Gastrocnemius medialis (tissue), 4 donors: ENCODE measurements at regions not wholly inside any gene's neighbourhood (a gene's known extent, or its start where the extent isn't known, plus 50 kb on each side); places are given as distances from the start of the nearest gene placed in this dataset.
"Not testable (repeated sequence)": the region's sequence is repeated elsewhere in the genome, so short reads cannot be mapped to it uniquely, and the experiment has no call there.

Experiments used
- ATAC-seq, 2 donors: fragments of 150-250 bp; one replicate each; pipeline ENCODE4 v1.9.1; 2016
- DNase-seq, 2 donors: peaks; one replicate each; pipeline ENCODE4 v3.0.0-alpha.2; 2019
- H3K27ac ChIP-seq, 4 donors: fragments of 200-600 bp; sonication (generic); 1 replicate in 1 of 4; 2 replicates in 3 of 4; pipeline ENCODE4 v1.5.1; 2016 to 2018; ENCODE audit warnings: mild to moderate bottlenecking in 2 of 4, moderate library complexity in 1 of 4
- H3K27me3 ChIP-seq, 3 donors: fragments of 200-600 bp; sonication (generic) in 2 of 3; 1 replicate in 1 of 3; 2 replicates in 2 of 3; pipeline versions ENCODE4 v1.5.1 to v1.6.0; 2016 to 2019; ENCODE audit warnings: mild to moderate bottlenecking in 1 of 3, moderate library complexity in 1 of 3
- H3K36me3 ChIP-seq, 2 donors: fragments of 200-600 bp; sonication (generic) in 1 of 2; one replicate each; pipeline ENCODE4 v1.5.1; 2017 to 2018
- H3K4me1 ChIP-seq, 2 donors: fragments of 200-600 bp; sonication (generic) in 1 of 2; one replicate each; pipeline ENCODE4 v1.5.1; 2016 to 2017; ENCODE audit warnings: mild to moderate bottlenecking in 2 of 2
- H3K4me3 ChIP-seq, 4 donors: fragments of 200-600 bp; sonication (generic) in 3 of 4; 1 replicate in 1 of 4; 2 replicates in 3 of 4; pipeline ENCODE4 v1.5.1; 2016 to 2019; ENCODE audit warnings: mild to moderate bottlenecking in 2 of 4
- H3K9me3 ChIP-seq, 3 donors: fragments of 200-600 bp; sonication (generic) in 2 of 3; 1 replicate in 1 of 3; 2 replicates in 2 of 3; pipeline ENCODE4 v1.5.1; 2016 to 2019
- CTCF ChIP-seq, 5 experiments: fragments of 450-650 bp in 3 of 5; fragments of 200-600 bp in 2 of 5; sonication (generic) in 2 of 5; IDR thresholded peaks in 4 of 5; conservative IDR thresholded peaks in 1 of 5; 1 replicate in 4 of 5; 2 replicates in 1 of 5; pipeline ENCODE4 v1.5.1; 2016 to 2019; ENCODE audit warnings: antibody characterized with exemption in 5 of 5, mild to moderate bottlenecking in 3 of 5, moderate library complexity in 3 of 5
- POLR2A ChIP-seq, 2 donors: fragments of 450-650 bp; IDR thresholded peaks; one replicate each; pipeline ENCODE4 v1.6.1; 2017; ENCODE audit warnings: antibody characterized with exemption in 2 of 2, mild to moderate bottlenecking in 2 of 2, moderate library complexity in 2 of 2
- in situ Hi-C, 4 donors: fragments of 200-750 bp; cut with MboI; loops; one replicate each; pipeline versions ENCODE4 v1.15.0 to v1.8.0; 2017; ENCODE audit warnings: low sequenced_read_pairs in 4 of 4
- intact Hi-C: fragments of 100-400 bp; cut with DNase I; formaldehyde crosslinking; loops from one replicate; pipeline ENCODE4 v1.15.1; 2023; ENCODE audit warnings: low total_unique reads

- H3K4me1 ChIP-seq: peaks cover 0 to 10% of the 10 kb centered on the region in 2 donors
- no peak overlapping the region for H3K27ac ChIP-seq
- no peak overlapping the region for H3K4me3 ChIP-seq
- no peak for ATAC-seq
- TF ChIP-seq CTCF (IDR thresholded peaks at IDR 0.05 in 4 of 5, conservative IDR thresholded peaks at IDR 0.05 in 1 of 5) (no peak), POLR2A (IDR thresholded peaks at IDR 0.05) (no peak)
- intact Hi-C loops: no loop called here
- no peak for DNase-seq
- no peaks in the 10 kb centered on the region for H3K27me3 ChIP-seq
- H3K36me3 ChIP-seq: no peaks in the 10 kb centered on the region
- in situ Hi-C loops: loop anchor here in 1 of 4 donors (25.0 kb wide), 1 partner anchor 382 kb away; no protein-coding TSS in a partner anchor
- H3K9me3 ChIP-seq: no peaks in the 10 kb centered on the region
Measured at GRCh38 chr5:112555691-112556090, 136.6 kb upstream of the EPB41L4A start.

- H3K4me1 ChIP-seq, H3K9me3 ChIP-seq, H3K27ac ChIP-seq, ATAC-seq, H3K36me3 ChIP-seq, DNase-seq, H3K27me3 ChIP-seq, intact Hi-C loops, H3K4me3 ChIP-seq: not testable (repeated sequence)
- in situ Hi-C loops: loop anchor here in 1 of 4 donors (25.0 kb wide), 1 partner anchor 378 kb away; no protein-coding TSS in a partner anchor
Measured at GRCh38 chr5:112559501-112559900, 140.4 kb upstream of the EPB41L4A start.

GRCh38 chr5:112560371-112560770, 141.3 kb upstream of the EPB41L4A start:
- no peaks in the 10 kb centered on the region for H3K36me3 ChIP-seq
- TF ChIP-seq CTCF (IDR thresholded peaks at IDR 0.05 in 4 of 5, conservative IDR thresholded peaks at IDR 0.05 in 1 of 5) (no peak), POLR2A (IDR thresholded peaks at IDR 0.05) (no peak)
- in situ Hi-C loops: loop anchor here in 1 of 4 donors (25.0 kb wide), 1 partner anchor 377 kb away; no protein-coding TSS in a partner anchor
- no peaks in the 10 kb centered on the region for H3K9me3 ChIP-seq
- H3K27me3 ChIP-seq: no peaks in the 10 kb centered on the region
- DNase-seq (no peak), ATAC-seq (no peak)
- no peaks in the 10 kb centered on the region for H3K4me1 ChIP-seq
- H3K27ac ChIP-seq: no peak overlapping the region
- no peak overlapping the region for H3K4me3 ChIP-seq
- intact Hi-C loops: no loop called here

- no peak overlapping the region for H3K27ac ChIP-seq
- H3K4me1 ChIP-seq: no peaks in the 10 kb centered on the region
- DNase-seq (no peak), ATAC-seq (no peak)
- no peak overlapping the region for H3K4me3 ChIP-seq
- no peaks in the 10 kb centered on the region for H3K36me3 ChIP-seq
- H3K9me3 ChIP-seq: no peaks in the 10 kb centered on the region
- no peak for TF ChIP-seq CTCF (IDR thresholded peaks at IDR 0.05 in 4 of 5, conservative IDR thresholded peaks at IDR 0.05 in 1 of 5)
- no peak for TF ChIP-seq POLR2A (IDR thresholded peaks at IDR 0.05)
- intact Hi-C loops (no loop called here), in situ Hi-C loops (loop anchor here in 1 of 4 donors (25.0 kb wide), 1 partner anchor 374 kb away; no protein-coding TSS in a partner anchor)
- H3K27me3 ChIP-seq: no peaks in the 10 kb centered on the region
Measured at GRCh38 chr5:112563169-112563826, 144.2 kb upstream of the EPB41L4A start.

- ATAC-seq (no peak), DNase-seq (no peak)
- Histone ChIP-seq H3K4me1 (no peaks in the 10 kb centered on the region), H3K27ac (no peak overlapping the region), H3K9me3 (no peaks in the 10 kb centered on the region), H3K36me3 (no peaks in the 10 kb centered on the region), H3K27me3 (no peaks in the 10 kb centered on the region), H3K4me3 (no peak overlapping the region)
- intact Hi-C loops (no loop called here), in situ Hi-C loops (loop anchor here in 1 of 4 donors (25.0 kb wide), 1 partner anchor 371 kb away; no protein-coding TSS in a partner anchor)
- TF ChIP-seq CTCF (IDR thresholded peaks at IDR 0.05 in 4 of 5, conservative IDR thresholded peaks at IDR 0.05 in 1 of 5) (no peak), POLR2A (IDR thresholded peaks at IDR 0.05) (no peak)
Measured at GRCh38 chr5:112566251-112566650, 147.2 kb upstream of the EPB41L4A start.
